Right ventricle myocardium inferior (tissue), 1 donor: ENCODE measurements at regions not wholly inside any gene's neighbourhood (a gene's known extent, or its start where the extent isn't known, plus 50 kb on each side); places are given as distances from the start of the nearest gene placed in this dataset.
"Not testable (repeated sequence)": the region's sequence is repeated elsewhere in the genome, so short reads cannot be mapped to it uniquely, and the experiment has no call there.

Source experiments
- ATAC-seq: fragments of 200-7000 bp; cut with Tn5 transposase; one replicate; pipeline ENCODE4 v1.9.1; 2020; ENCODE audit warnings: mild to moderate bottlenecking, moderate library complexity
- DNase-seq: peaks from one replicate; pipeline ENCODE4 v3.0.0; 2021; ENCODE audit errors: missing footprints
- intact Hi-C: fragments of 100-400 bp; cut with DNase I; formaldehyde crosslinking; loops from one replicate; pipeline ENCODE4 v1.11.0; 2022
- donor health status: DM: no; HTN: yes; CAD: no; lungs with severe emphysema.

DNA sequence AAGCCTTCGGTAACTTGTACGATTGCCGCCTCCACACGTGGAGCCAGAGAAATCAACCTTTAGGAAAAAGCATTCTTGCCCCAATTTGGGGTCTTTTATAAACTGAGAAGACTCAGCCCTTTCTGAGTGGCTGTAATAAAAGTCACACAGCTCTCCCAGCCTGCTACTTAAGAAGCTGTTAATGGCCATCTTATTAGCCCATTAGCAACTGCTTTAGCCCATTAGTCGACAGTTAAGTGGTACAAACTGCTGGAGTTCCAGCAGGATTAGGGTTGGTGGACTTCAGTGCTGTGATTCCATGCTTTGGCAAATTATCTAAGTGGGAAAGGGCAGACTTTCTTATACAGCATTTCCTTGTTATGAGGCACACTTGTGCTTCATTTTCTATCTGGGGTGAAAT is 461.3 kb downstream of the RPS6KC1 start:
- intact Hi-C loops: no loop called here
- no peak for DNase-seq
- no peak for ATAC-seq

DNA sequence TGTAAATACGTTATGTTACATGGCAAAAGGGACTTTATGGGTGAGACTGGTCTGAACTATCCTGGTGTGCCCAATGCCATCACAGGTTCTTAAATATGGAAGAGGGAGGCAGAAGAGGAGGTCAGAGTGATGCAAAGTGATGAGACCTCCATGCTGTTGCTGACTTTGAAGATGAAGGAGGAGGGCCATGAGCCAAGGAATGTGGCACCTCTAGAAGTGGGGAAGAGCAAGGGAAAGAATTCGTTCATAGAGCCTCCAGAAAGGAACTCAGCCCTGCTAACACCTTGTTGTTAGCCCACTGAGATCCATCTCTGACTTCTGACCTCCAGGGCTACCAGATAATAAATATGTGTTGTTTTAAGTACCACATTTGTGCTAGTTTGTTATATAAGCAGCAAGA is 462.0 kb downstream of the RPS6KC1 start:
- DNase-seq (no peak), ATAC-seq (no peak)
- intact Hi-C loops: no loop called here

DNA sequence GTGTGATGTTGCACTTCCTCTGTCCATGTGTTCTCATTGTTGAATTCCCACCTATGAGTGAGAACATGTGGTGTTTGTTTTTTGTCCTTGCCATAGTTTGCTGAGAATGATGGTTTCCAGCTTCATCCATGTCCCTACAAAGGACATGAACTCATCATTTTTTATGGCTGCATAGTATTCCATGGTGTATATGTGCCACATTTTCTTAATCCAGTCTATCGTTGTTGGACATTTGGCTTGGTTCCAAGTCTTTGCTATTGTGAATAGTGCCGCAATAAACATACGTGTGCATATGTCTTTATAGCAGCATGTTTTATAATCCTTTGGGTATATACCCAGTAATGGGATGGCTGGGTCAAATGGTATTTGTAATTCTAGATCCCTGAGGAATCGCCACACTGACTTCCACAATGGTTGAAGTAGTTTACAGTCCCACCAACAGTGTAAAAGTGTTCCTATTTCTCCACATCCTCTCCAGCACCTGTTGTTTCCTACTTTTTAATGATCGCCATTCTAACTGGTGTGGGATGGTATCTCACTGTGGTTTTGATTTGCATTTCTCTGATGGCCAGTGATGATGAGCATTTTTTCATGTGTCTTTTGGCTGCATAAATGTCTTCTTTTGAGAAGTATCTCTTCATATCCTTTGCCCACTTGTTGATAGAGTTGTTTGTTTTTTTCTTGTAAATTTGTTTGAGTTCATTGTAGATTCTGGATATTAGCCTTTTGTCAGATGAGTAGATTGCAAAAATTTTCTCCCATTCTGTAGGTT is 463.6 kb downstream of the RPS6KC1 start:
- DNase-seq: not testable (repeated sequence)

DNA sequence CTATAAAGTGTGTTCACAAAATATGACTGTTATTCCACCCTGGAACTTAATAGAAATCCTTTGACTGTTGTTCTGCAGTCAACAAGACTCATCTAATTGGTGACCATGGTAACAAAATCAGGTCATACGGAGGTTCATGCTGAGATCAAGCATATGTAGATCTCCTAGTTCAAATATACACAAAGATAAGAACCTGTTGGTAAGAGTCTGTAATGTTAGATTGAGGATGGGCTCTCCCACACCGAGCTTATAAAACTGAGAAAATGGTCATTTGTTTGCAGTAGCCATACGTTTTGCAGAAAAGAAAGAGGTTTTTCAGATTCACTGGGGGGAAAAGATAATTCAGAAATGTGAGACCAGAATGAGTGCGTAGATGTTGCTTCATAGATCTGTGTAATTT is 468.1 kb downstream of the RPS6KC1 start:
- intact Hi-C loops: no loop called here

More for the DNA sequence above, 463.6 kb downstream of the RPS6KC1 start:
- ATAC-seq, intact Hi-C loops: not testable (repeated sequence)

DNA sequence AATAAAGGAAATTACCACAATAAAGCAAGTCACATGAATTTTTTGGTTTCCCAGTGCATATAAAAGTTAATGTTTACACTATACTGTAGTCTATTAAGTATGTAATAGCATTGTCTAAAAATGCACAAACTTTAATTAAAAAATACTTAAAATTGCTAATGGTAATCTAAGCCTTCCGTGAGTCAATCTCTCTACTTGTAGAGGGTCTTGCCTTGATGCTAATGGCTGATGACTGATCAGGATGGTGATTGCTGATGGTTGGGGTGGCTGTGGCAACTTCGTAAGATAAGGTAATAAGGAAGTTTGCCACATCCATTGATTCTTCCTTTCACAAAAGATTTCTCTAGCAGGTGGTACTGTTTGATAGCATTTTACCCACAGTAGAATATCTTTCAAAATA is 466.6 kb upstream of the PROX1 start:
- ATAC-seq (no peak), DNase-seq (no peak)
- intact Hi-C loops: no loop called here

More for the DNA sequence above, 468.1 kb downstream of the RPS6KC1 start:
- DNase-seq: no peak
- ATAC-seq: no peak

DNA sequence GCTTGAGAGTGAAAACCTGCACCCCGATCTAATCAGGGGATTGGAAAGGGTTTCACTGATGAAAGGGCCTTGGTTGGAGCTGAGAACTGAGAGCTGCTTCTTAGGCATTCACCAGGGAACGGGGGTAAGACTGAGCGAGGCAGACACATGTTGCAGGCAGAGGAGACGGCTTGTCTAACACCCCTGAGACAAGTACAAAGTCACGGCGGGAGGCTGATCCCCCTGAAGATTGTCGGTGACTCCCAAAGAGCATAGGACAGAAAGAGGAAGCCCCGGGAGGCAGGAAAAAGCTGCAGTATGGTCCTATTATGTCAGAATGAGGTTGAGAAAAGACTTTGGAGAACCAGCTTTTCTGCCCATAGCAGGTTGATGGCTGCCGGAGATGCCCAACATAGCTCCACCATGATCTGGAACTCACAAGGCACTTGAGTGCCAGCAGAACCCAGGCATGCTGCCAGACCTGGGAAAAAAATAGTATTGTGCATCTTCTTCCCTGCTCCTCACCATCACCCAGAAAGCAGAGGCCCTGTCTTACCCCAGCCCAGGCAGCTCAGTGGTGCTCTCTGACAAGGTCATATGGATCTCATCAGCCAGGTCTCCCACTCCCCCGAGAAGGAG is 463.9 kb upstream of the PROX1 start:
- DNase-seq: peak; percentile 47
- intact Hi-C loops: no loop called here
- ATAC-seq: peak; percentile 52

DNA sequence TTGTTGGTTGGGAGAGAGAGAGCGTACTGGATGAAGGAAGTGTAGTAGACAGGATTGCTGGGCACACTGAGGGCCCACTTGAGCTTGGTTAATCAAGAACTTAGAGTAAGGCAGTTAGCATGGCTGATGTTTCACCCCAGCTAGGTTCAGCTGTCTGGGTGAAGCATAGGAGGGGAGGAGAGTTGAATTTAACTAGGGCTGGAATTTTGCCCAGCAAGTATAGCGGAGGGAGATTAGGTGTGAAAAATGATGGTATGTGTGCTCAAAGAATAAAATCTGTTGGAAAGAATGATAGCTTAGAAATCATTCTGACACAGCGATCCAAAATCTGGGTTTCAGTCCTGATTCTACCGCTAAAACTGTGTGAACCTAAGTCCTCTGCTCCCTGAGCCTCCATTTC is 461.5 kb upstream of the PROX1 start:
- ATAC-seq (no peak), DNase-seq (no peak)
- intact Hi-C loops: loop anchor here (5.0 kb wide), 1 partner anchor 54 kb away; no protein-coding TSS in a partner anchor

DNA sequence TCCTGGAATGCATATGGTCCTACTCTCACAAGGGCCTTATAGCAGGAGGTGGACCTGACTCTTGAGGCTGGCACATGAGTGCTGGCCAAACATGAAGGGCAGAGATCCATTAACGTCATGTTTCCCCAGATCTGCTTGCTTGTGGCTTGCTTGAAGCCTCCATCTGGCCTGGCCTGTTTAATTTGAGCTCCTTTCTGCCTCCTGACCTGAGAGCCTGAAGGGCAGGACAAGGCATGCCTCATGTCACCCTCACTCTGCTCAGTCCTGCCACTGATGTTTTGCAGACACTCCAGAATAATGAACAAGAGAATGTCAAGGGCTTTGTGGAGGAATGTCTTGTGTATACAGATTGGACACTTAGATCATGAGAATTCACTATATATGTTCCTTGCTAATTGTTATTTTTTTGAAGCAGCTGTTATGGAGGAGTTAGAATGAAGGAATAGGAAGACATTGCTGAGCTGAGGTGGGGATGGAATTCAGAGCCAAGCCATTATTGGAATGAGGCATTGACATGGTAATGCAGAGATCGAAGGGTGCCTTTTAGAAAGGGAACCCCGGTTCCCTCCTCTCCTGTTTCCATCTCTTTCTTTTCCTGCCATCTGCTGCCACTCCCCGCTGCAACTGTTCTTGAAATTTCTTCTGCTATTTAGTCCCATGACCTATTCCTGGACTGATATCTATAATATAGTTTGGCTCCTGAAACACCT is 457.0 kb upstream of the PROX1 start:
- ATAC-seq (peak; percentile 81), DNase-seq (no peak)
- intact Hi-C loops: no loop called here

DNA sequence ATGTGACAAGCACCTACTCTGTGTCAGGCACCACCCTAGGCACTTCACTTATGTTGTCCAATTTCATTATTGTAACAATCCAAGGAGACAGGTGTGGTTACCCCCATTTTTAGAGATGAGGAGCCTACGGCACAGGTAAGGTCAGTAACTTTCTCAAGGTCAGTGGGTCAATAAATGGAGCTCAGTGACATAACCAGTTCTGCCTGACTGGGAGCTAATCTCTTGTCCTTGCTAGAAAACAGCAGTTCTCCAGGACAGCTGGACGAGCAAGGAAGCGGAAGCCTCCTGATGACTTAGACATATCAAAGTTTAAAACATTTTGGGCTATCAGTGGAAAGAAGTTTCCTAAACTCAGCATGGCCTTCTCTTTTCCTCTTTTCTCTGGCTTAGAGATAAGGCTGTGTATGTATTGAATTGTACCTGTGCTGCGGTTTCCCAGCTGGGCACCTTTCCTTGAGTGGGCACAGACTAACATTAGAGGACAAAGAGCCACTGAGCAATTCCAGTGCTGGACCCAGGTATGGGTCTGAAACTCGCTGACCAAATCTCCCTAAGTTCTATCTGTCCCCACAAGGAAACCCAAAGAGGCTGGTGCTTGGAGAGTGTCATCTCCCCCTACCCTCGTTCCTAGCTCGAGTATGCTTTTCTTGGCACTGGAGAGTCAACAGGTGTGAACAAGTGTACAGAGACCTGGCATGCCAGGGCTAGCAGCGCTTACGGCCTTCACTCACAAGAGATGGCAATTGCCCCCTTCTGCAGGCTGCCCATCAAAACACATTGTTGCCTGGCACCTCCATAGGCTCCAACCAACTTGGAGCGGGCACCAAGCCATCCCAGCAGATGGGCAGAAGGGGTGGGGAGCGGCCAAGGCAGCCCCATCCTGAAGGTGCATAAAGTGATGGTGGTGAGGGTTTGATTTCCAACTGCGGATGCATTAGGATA is 456.1 kb upstream of the PROX1 start:
- DNase-seq (no peak), ATAC-seq (no peak)
- intact Hi-C loops: no loop called here

DNA sequence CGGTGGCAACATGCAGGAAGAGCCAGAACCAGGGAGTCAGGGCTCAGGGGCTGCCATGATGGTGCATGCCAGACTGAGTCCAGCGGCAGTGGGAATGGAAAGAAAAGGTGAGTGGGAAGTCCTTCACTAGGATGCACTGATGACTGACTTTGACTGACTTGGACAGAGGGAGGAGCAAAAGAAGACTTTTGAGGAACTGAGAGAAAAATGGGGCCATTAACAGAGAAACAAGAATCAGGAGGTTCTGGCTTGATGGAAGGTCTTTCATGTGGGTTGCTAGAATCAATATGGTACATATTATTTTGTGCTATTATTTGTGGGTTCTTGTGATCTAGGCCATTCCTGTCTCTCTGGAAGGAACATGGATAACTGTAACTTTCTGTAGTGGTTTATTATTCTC is 454.6 kb upstream of the PROX1 start:
- DNase-seq (no peak), ATAC-seq (no peak)
- intact Hi-C loops: no loop called here

DNA sequence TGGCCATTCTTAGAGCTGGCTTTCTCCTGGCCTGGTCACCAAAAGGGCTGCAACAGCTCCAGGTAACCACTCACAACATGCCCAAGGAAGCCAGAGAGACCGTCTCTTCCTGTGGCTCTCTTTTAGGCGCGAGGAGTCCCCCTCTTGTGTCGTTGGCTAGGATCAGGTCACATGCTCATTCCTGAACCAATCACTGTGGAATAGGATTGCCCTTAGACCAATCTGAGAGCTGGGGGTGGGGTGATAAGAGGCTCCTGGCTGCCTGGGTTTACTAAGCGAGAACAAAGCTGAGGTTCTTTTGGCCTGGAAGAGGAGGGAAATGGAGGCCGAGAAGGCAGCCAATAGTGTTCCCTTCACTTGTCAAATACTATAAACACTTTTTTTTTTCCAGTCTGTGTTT is 452.1 kb upstream of the PROX1 start:
- intact Hi-C loops: no loop called here
- ATAC-seq: no peak
- no peak for DNase-seq

DNA sequence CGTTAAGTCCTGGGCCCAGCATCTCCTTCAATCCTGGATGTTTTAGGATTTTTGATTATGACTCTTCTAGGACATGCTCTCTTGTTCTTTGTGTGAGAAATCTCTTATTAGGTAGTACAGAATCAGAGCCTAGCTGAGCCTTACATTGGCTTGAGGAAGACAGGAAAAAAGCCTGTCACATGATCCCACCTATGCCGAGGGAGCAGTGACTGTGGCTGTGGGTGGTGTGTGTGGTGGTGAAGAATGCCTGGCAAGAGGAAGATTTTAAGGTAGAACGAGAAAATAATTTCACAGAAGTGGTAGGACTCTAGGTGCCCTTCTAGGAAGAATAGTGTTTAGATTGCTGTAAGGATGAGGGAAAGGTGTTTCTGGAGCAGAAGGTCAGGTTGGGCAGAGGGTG is 449.5 kb upstream of the PROX1 start:
- intact Hi-C loops: no loop called here
- DNase-seq: no peak
- no peak for ATAC-seq

DNA sequence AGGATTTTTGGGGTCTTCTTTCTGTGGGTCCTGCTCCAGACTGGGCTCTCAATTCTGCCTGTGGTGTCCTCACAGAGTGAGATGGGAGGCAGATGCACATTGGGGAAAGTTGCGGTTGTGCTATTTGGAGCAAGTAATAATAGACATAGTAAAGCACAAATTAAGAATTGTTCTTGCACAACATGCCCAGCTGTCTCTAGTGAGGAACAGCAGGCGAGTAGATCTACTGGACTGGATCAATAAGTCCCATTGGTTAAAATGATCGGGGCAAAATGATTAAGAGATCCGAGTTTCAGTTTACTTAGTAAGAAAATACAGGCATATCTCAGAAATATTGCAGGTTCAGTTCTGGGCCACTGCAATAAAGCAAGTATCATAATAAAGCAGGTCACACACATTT is 448.3 kb upstream of the PROX1 start:
- no peak for DNase-seq
- intact Hi-C loops: no loop called here
- ATAC-seq: no peak

DNA sequence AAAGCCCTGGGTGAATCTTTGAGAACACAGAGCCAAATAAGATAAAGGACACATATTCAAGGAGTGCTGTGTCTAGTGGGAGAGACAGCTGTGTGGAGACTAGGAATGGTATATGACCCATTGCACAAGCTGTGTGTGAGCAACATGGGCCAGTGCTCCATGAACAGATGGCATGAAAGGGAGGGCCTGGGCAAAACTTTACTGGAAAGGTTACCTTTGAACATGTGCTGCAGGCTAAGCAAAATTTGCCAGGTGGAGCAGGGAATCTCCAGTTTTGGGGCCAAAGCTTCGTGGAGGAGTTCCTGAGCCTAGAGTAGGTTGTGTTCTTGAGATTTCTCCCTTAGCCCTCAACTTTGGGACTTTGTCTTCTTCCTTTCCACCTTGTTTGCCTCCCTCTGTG is 446.1 kb upstream of the PROX1 start:
- no peak for ATAC-seq
- intact Hi-C loops: no loop called here
- no peak for DNase-seq

DNA sequence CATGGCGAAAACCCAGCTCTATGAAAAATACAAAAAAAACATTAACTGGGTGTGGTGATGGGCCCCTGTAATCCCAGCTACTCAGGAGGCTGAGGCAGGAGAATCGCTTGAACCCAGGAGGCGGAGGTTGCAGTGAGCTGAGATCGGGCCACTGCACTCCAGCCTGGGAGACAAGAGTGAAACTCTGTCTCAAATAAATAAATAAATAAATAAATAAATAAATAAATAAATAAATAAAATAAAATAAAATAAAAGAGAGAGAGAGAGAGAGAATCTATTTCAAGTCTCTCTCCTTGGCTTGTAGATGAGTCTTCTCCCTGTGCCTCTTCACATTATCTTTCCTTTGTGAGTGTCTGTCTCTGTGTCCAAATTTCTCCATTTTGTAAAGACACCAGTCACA is 442.6 kb upstream of the PROX1 start:
- DNase-seq, ATAC-seq, intact Hi-C loops: not testable (repeated sequence)

DNA sequence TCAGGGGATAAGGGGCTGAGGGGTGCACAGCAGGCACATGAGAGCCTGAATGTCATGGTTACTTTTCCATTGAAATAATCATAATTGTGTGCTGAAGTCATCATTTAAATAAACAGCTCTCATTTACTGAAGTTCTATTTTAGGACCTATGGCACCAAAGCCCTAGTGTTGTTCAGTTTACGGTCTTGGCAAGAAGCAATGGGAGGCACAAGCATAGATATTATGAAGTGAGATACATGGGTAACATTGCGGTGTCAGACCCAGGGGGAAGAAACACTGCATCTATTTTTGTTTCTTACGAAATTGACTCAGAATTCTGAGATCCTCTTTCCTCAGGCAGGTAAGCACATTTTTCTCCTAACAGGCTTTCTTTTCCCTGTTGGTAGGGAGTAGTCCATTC is 437.8 kb upstream of the PROX1 start:
- ATAC-seq: no peak
- intact Hi-C loops: no loop called here
- DNase-seq: no peak

DNA sequence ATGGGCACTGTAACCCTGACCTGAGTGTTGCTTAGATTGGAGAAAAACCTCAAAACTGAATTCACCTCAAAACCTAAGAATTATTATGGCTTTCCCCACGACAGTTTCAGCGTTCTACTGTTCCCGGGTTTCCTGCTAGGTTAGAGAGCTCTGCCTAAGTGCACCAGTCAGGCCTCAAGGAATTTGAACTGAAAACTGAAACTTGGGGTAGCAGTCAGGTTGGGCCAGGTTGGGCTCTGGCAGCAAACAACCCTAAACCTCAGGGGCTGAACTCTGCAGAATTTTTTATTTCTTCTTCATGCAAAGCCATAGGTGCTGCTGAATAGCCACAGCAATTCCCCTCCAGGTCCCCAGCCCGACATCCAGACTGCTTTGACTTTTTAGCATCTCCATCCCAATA is 437.0 kb upstream of the PROX1 start:
- ATAC-seq (no peak), DNase-seq (no peak)
- intact Hi-C loops: no loop called here

DNA sequence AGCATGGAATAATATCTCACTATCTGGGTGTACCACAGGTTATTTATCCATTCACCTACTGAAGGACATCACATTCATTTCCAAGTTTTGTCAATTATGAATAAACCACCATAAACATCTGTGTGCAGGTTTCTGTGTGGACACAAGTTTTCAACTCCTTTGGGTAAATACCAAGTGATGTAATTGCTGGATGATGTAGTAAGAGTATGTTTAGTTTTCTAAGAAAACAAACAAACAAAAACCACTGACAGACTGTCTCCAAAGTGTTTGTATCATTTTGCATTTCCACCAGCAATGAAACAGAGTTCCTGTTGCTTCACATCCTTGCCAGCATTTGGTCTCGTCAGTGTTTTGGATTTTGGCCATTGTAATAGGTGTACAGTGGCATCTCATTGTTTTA is 435.7 kb upstream of the PROX1 start:
- ATAC-seq: no peak
- no peak for DNase-seq
- intact Hi-C loops: no loop called here

DNA sequence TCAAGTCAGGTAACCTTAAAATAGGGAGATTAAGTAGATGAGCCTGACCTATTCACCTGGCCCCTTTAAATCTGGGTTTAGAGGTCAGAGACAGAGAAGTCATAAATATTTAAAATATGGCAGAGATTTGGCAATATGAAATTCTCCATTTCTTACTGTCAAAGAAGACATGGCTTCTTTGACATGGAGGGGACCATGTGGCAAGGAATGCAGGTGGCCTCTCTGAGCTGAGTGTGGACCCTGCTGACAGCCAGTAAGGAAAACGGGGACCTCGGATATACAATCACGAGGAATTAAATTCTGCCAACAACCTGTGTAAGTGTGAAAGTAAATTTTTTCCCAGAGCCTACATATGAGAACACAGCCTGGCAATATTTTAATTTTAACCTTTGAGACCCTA is 427.5 kb upstream of the PROX1 start:
- no peak for DNase-seq
- ATAC-seq: no peak
- intact Hi-C loops: loop anchor here (10.0 kb wide), 1 partner anchor 425 kb away; the partner anchor contains the start of gene PROX1
